GM11168 (cell line): ENCODE measurements at regions not wholly inside any gene's neighbourhood (a gene's known extent, or its start where the extent isn't known, plus 50 kb on each side); places are given as distances from the start of the nearest gene placed in this dataset.

Experiments
- in situ Hi-C: fragments of 300-500 bp; cut with MboI; formaldehyde crosslinking; loops from one replicate; pipeline ENCODE4 v1.12.0; 2022; ENCODE audit warnings: low sequenced_read_pairs; ENCODE audit not compliant: unreplicated experiment

DNA sequence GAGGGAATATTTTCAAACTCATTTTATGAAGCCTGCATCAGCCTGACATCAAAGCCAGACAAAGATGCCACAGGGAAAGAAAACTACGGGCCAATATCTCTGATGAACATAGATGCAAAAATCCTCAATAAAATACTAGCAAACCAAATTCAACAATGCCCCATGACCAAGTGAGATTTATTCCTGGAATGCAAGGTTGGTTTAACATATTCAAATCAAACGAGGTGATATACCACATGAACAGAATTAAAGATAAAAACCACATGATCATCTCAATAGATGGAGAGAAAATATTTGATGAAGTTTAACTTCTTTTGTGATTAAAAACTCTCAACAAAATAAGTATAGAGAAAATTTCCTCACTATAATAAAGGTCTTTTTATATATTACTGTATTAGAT lies 792.0 kb upstream of the ZNF608 start:
- in situ Hi-C loops: no loop called here

DNA sequence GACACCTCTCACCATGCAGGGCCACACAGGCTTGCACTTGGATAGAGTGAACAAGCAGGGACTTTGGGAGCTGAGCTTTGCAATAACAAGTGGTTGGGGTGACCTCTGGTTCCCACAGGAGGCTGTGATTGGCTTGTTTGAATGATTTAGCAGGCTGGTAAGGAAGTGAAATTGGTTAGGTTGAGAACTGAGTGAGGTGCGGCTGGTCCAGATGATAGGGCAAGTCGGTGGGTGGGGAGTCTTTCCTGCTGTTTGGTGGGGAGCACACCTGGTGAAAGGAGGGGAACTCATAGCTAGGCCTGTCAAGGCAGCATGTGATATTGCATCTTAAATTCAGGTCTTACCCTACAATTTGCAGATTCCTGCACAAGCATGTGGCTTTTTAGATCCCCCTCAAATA lies 794.6 kb upstream of the ZNF608 start:
- in situ Hi-C loops: no loop called here

GRCh38 chr5:125549322-125549911 lies 803.0 kb upstream of the ZNF608 start:
- in situ Hi-C loops: no loop called here

GRCh38 chr5:125550274-125550673 lies 803.8 kb upstream of the ZNF608 start:
- in situ Hi-C loops: no loop called here

GRCh38 chr5:125551246-125551645 lies 804.8 kb upstream of the ZNF608 start:
- in situ Hi-C loops: no loop called here

DNA sequence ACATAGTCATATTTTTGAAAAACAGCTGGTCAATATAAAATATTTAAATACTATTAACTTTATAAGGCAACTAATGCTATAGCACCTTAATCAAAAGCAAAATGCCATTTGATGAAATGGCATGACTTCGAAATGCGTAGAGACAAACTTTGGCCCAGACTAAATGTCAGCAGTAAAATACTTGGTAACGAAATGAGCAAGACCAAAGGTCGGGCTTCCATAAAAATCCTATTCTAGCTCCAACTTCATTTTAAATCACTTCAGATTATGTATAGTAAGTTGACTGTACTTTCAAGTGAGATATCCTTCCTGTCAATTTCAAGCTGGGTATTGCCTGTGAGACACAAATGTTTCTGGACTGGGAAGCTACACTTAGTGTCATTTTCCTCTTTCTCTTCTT lies 805.4 kb upstream of the ZNF608 start:
- in situ Hi-C loops: no loop called here

- in situ Hi-C loops: no loop called here
Measured at GRCh38 chr5:125552486-125552885, 806.0 kb upstream of the ZNF608 start.

GRCh38 chr5:125554355-125554754 lies 807.9 kb upstream of the ZNF608 start:
- in situ Hi-C loops: no loop called here

DNA sequence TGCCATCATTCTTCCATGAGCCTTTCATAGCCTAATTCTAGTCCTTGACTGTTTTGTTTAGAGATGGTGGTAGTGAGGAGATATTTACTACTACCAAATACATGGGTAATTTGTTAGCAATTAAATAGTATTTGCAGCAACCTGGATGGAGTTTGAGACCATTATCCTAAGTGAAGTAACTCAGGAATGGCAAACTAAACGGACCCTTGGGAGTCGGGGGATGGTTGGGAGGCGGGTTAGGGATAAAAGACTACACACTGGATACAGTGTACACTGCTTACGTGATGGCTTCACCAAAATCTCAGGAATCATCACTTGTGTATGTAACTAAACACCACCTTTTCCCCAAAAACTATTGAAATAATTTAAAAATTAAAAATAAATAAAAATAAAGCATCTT lies 809.2 kb upstream of the ZNF608 start:
- in situ Hi-C loops: no loop called here

DNA sequence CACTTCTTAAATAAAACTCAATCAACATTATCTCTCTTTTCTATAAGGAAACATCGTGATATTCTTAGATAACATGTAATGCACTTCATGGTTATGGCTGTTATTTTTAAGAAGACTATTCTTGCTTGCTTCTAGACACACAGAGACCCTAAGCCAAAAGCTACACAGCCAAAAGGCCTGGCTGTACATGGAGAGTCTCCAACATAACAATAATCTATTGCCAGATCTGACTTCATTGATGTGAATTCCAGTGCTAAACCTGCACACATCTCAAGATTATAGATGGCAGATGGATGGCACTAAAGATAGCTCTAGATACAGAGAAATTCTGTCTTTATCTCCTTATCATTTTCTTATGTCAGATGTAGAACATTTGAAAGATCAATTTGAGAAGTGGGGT lies 811.6 kb upstream of the ZNF608 start:
- in situ Hi-C loops: no loop called here

DNA sequence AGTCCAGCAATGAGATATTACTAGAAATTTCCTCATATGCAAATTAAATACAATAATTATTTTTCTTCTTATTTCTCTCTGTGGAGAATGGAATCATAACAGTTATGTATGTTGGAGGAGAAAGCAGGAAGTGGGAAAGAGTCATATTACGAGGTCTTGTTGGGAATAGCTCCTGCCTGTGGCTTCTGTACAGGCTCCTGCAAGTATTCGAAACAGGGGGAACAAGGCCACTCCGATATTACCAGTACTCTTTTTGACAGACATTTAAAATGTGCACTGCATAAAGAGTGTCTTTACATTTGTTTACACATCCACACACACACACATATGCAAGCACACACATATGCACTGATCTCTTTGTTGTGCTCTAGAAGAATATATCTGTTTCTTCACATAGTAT lies 812.0 kb upstream of the ZNF608 start:
- in situ Hi-C loops: no loop called here

- in situ Hi-C loops: no loop called here
Measured at GRCh38 chr5:125559296-125559695, 812.9 kb upstream of the ZNF608 start.

DNA sequence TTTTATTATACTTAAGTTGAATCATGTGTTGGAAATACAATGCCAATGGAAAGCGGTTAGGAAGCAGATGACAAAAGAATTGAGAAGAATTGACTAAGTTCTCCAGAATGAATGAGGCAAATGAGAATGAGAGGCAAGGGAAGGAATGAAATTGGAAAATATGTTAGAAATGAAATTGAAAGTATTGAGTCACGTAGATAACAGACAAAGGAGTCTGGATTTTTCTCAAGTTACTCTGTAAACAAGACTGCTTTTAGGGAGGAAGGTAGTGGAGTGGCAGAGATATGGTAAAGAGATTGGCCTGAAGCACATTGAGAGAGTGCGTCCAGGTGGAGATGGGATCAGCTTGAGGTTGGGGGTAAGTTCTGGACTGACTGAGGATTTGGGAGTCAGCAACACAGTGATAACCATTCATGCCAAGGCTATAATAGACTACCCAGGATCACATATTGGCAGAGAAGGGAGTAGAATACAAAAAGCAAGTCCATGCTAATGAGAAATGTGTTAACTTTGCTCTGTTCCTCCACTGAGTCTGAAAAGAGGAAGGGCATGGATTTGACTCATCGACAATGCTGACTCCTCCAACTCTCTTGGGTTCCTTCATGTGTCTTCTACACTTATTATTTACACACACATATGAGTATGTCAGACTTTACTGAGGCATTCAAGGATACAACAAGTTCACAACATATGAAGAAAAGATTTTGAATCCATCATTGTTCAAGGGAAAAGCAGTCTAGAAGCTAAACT lies 814.2 kb upstream of the ZNF608 start:
- in situ Hi-C loops: no loop called here

GRCh38 chr5:125564317-125564975 lies 818.0 kb upstream of the ZNF608 start:
- in situ Hi-C loops: no loop called here

DNA sequence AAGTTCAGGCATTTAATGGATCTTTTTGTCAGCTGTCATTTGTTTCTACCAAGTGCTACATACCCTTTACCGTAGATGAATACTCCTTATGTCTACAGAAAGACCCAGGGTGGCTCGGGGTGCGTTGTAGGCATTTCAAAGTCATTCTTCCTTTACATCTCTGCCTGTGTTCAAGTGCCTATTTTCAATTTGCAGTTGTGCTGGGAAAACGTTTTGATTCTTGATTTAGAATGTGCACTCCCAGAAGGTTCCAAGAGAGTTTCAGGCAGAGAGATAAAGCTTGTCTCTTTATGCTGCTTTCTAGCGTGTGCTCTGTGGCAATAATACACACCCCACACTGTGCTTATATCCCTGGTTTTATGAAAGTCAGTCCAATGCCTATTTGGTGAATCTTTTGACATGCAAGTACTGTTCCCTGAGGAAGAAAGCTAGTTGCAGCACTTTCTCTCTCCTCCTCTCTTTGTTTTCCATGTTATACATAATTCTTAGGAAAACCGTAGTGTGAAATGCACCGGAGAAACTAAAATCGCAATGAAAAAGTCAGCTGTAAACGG lies 828.1 kb upstream of the ZNF608 start:
- in situ Hi-C loops: no loop called here

DNA sequence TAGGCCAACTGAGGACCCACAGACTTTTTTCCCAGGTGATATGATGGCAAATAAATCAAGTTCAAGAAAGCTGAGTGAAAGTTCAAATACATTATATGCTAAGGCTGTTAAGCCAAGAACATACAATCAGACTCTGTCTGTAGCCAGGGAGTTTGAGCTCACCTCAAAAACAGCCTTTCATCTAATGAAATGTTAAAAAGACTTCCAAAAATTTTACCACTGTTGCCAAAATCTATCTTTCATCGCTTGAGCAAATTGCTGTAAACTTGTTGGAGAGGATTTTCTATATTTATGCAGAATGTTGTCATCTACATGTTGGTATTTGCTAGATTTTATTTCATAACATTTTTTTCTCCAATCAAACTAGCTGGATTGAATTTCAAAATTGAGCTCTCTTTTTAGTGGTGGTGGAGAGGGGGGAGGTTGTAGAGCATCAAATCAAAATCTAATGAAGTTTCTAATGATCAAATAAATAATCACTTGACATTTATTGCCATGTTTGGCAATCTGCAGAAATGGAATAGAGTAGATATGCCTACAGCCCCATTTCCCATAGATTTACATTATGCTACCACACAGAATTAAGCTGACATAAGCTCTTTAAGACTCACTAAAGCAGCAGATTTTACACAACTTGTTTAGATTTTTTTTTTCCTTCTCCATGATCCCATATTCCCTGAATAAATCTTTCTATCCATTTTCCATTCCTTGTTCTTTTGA lies 828.9 kb upstream of the ZNF608 start:
- in situ Hi-C loops: no loop called here

DNA sequence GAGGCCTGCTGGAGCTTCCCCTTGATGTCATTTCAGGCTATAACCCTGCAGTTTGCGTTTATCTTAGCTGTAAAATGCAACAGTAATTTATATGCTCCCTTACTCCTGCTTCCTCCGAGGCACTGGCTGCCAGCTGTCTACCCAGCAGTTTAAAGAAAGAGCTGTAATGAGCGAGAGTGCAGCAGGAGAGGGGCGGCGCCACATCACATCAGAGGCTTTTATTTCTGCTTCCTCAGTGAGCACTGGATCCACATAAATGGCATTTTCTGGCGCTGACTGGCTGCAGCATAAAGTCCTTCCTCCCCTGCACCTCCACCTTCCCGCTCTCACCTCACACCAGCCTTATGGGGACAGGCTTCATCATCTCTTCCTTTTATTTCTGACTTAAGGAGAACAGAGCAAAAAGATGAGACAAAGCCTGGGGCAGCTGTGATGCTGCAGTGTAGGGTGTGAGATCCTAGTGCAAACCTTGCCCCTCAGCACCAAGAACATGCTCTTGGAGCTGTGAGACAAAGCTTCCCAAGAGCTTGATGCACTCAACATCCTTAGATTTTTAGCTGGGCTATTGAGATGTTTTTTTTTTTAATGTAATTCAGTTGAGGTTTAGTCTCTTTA lies 829.6 kb upstream of the ZNF608 start:
- in situ Hi-C loops: no loop called here

- in situ Hi-C loops: no loop called here
Measured at GRCh38 chr5:125576822-125577221, 830.4 kb upstream of the ZNF608 start.

DNA sequence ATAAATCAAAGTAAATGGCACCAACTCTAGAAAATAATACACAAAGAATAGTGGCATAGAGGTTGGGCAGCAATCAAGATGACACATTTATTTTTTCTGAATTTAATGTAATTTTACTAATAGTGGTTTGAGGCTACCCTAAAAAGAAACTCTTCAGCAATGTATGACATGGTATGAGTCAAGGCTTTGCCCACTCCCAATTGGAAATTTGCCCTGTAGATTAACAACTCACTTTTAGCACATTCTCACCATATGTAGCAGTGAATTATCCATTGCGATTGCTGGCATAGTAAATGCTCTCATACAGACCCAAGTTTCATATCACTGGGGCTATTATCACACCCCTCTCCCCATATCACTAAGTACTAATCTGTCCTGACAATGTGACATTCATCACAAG lies 832.1 kb upstream of the ZNF608 start:
- in situ Hi-C loops: no loop called here

DNA sequence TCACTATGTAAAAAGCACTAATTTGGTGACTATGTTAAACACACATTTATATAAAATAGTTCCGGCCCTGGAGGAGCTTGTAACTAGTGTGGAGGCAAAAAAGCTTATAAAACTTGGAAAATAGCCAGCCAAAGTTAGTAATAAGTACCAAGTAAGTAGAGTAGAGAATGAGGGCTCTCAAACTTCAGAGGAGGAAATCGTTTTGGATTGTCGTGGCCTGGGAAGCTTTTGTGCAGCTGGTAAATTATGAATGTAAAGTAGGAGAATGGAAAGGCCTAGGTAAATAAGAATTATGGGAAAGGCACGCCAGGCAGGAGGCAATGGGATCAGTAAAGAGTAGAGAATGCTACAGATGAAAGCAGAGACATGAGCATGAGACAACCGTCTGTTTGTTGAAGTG lies 832.7 kb upstream of the ZNF608 start:
- in situ Hi-C loops: no loop called here
